GM23338 (cell line): ENCODE measurements at regions not wholly inside any gene's neighbourhood (a gene's known extent, or its start where the extent isn't known, plus 50 kb on each side); places are given as distances from the start of the nearest gene placed in this dataset.

Experiments used
- CTCF ChIP-seq, 2 experiments: fragments of 200-600 bp in 1 of 2; sonication (generic) in 1 of 2; conservative IDR thresholded peaks; 2 replicates each; pipeline versions ENCODE4 v1.5.1 to v1.6.1; 2016 to 2017; ENCODE audit warnings: antibody characterized with exemption in 2 of 2, low read depth in 2 of 2, mild to moderate bottlenecking in 2 of 2, moderate library complexity in 1 of 2
- POLR2AphosphoS5 ChIP-seq: IDR thresholded peaks from 2 replicates; pipeline ENCODE4 v1.6.1; 2016; ENCODE audit warnings: antibody characterized with exemption, low read depth
- ZNF114 ChIP-seq: fragments of 250-450 bp; sonication (Bioruptor Pico); IDR thresholded peaks from 2 replicates; pipeline ENCODE4 v1.5.0; 2020; ENCODE audit warnings: mild to moderate bottlenecking, moderate library complexity

- TF ChIP-seq CTCF (conservative IDR thresholded peaks at IDR 0.05; ENCODE audit: low read depth in 2 of 2) (no peak), POLR2AphosphoS5 (no peak), ZNF114 (CRISPR knock-in tag) (no peak)
These were observed 97.7 kb upstream of the BACE2 start for GRCh38 chr21:41070284-41070683.
